ENCODE measurements at regions not wholly inside any gene's neighbourhood (a gene's known extent, or its start where the extent isn't known, plus 50 kb on each side); places are given as distances from the start of the nearest gene placed in this dataset.

- no peak for DNase-seq (ENCODE audit: low read depth)
Observed at GRCh38 chr1:36717431-36717830, 234.7 kb upstream of the CSF3R start.

GRCh38 chr1:36715797-36716196 is 233.1 kb upstream of the CSF3R start:
- no peak for DNase-seq (ENCODE audit: low read depth)

GRCh38 chr1:36714301-36714700 is 231.6 kb upstream of the CSF3R start:
- DNase-seq (ENCODE audit: low read depth) = no peak

GRCh38 chr1:36711480-36711879 is 228.8 kb upstream of the CSF3R start:
- no peak for DNase-seq (ENCODE audit: low read depth)

- DNase-seq (ENCODE audit: low read depth) = no peak
Observed at GRCh38 chr1:36710951-36711350, 228.2 kb upstream of the CSF3R start.

- DNase-seq (ENCODE audit: low read depth) = no peak
Observed at GRCh38 chr1:36709869-36710481, 227.3 kb upstream of the CSF3R start.

- no peak for DNase-seq (ENCODE audit: low read depth)
Observed at GRCh38 chr1:36708587-36708986, 225.9 kb upstream of the CSF3R start.

GRCh38 chr1:36707221-36707620 is 224.5 kb upstream of the CSF3R start:
- no peak for DNase-seq (ENCODE audit: low read depth)

GRCh38 chr1:36706416-36706815 is 223.7 kb upstream of the CSF3R start:
- DNase-seq (ENCODE audit: low read depth) = no peak

- no peak for DNase-seq (ENCODE audit: low read depth)
Observed at GRCh38 chr1:36705629-36706028, 222.9 kb upstream of the CSF3R start.

- DNase-seq (ENCODE audit: low read depth) = no peak
Observed at GRCh38 chr1:36703526-36704208, 221.0 kb upstream of the CSF3R start.

GRCh38 chr1:36702963-36703362 is 220.2 kb upstream of the CSF3R start:
- DNase-seq (ENCODE audit: low read depth) = no peak

GRCh38 chr1:36699113-36699911 is 216.6 kb upstream of the CSF3R start:
- DNase-seq (ENCODE audit: low read depth) = no peak

GRCh38 chr1:36697836-36698605 is 215.3 kb upstream of the CSF3R start:
- no peak for DNase-seq (ENCODE audit: low read depth)

GRCh38 chr1:36696261-36696940 is 213.7 kb upstream of the CSF3R start:
- DNase-seq (ENCODE audit: low read depth) = no peak

- DNase-seq (ENCODE audit: low read depth) = no peak
Observed at GRCh38 chr1:36693603-36694002, 210.9 kb upstream of the CSF3R start.

- DNase-seq (ENCODE audit: low read depth) = no peak
Observed at GRCh38 chr1:36693161-36693525, 210.4 kb upstream of the CSF3R start.

- DNase-seq (ENCODE audit: low read depth) = no peak
Observed at GRCh38 chr1:36692465-36693160, 209.9 kb upstream of the CSF3R start.

GRCh38 chr1:36691374-36691773 is 208.7 kb upstream of the CSF3R start:
- DNase-seq (ENCODE audit: low read depth) = no peak

- no peak for DNase-seq (ENCODE audit: low read depth)
Observed at GRCh38 chr1:36689992-36690391, 207.3 kb upstream of the CSF3R start.

- DNase-seq (ENCODE audit: low read depth) = no peak
Observed at GRCh38 chr1:36687312-36687711, 204.6 kb upstream of the CSF3R start.

Data from stimulated activated CD8-positive, alpha-beta memory T cell treated with anti-CD3 and anti-CD28 coated beads, Interleukin-12 subunit alpha, Interleukin-12 subunit beta, amount 100 ng/mL, for 4 hours (primary cell).